IMR-90 (cell line): ENCODE measurements at regions not wholly inside any gene's neighbourhood (a gene's known extent, or its start where the extent isn't known, plus 50 kb on each side); places are given as distances from the start of the nearest gene placed in this dataset.

Source experiments
- ATAC-seq: fragments of 200-7000 bp; cut with Tn5 transposase; 2 replicates; pipeline ENCODE4 v1.9.1; 2020; ENCODE audit warnings: low read depth, mild to moderate bottlenecking, moderate library complexity
- BruUV-seq: library from RNA; stranded (reverse); fragments of 400-500 nt; replicated peaks from 2 replicates; lab custom pipeline; 2021; lab: Mats Ljungman, UMichigan
- CTCF ChIA-PET: fragments of 300-600 bp; formaldehyde crosslinking; extraction: SDS; loops from one replicate; lab custom pipeline; 2021; ENCODE audit warnings: antibody characterized with exemption; lab: Yijun Ruan, JAX
- POLR2A ChIA-PET: fragments of 300-600 bp; sonication (Branson Sonifier 250); formaldehyde crosslinking; loops from one replicate; lab custom pipeline; 2022; ENCODE audit warnings: antibody characterized with exemption; ENCODE audit not compliant: unreplicated experiment; lab: Charles Lee
- DNase-seq: peaks from one replicate; pipeline ENCODE4 v3.0.0; 2013
- H2AFZ ChIP-seq: replicated peaks from 2 replicates; pipeline ENCODE3; 2013; ENCODE audit warnings: low read length, mild to moderate bottlenecking; ENCODE audit not compliant: poor library complexity
- H2AK5ac ChIP-seq: 2 replicates; pipeline ENCODE4 v1.6.1; 2013; ENCODE audit warnings: low read depth, low read length, inconsistent platforms
- H2AK9ac ChIP-seq: replicated peaks from 2 replicates; pipeline ENCODE3; 2013; ENCODE audit warnings: mild to moderate bottlenecking, low read depth, low read length, moderate library complexity; ENCODE audit not compliant: poor library complexity
- H2BK120ac ChIP-seq: 2 replicates; pipeline ENCODE4 v1.6.1; 2013; ENCODE audit warnings: low read depth, low read length, inconsistent platforms
- H2BK15ac ChIP-seq: 3 replicates; pipeline ENCODE4 v1.6.1; 2013; ENCODE audit warnings: low read depth, low read length, inconsistent platforms
- H2BK20ac ChIP-seq: 2 replicates; pipeline ENCODE4 v1.6.1; 2013; ENCODE audit warnings: low read depth, mild to moderate bottlenecking, inconsistent platforms, low read length, moderate library complexity
- H2BK5ac ChIP-seq: 2 replicates; pipeline ENCODE4 v1.6.1; 2013; ENCODE audit warnings: mild to moderate bottlenecking, low read depth, low read length, inconsistent platforms; ENCODE audit not compliant: poor library complexity, severe bottlenecking
- H3K14ac ChIP-seq: replicated peaks from 2 replicates; pipeline ENCODE4 v1.6.1; 2013; ENCODE audit warnings: low read depth, low read length, inconsistent platforms
- H3K18ac ChIP-seq: 2 replicates; pipeline ENCODE4 v1.6.1; 2013; ENCODE audit warnings: low read depth, low read length, control low read depth
- H3K23ac ChIP-seq: 2 replicates; pipeline ENCODE4 v1.6.1; 2013; ENCODE audit warnings: low read depth, low read length, inconsistent platforms
- H3K27ac ChIP-seq: 2 replicates; pipeline ENCODE4 v1.5.1; 2013; ENCODE audit warnings: mild to moderate bottlenecking, control low read depth, low read length; ENCODE audit not compliant: insufficient read depth
- H3K27me3 ChIP-seq: 2 replicates; pipeline ENCODE4 v1.6.1; 2013; ENCODE audit warnings: low read length; ENCODE audit not compliant: control insufficient read depth, insufficient read depth
- H3K36me3 ChIP-seq: 2 replicates; pipeline ENCODE4 v1.6.1; 2013; ENCODE audit warnings: low read length, mixed read lengths; ENCODE audit not compliant: control insufficient read depth, insufficient read depth
- H3K4ac ChIP-seq: 2 replicates; pipeline ENCODE4 v1.6.1; 2013; ENCODE audit warnings: low read depth, low read length, inconsistent platforms
- H3K4me1 ChIP-seq: 2 replicates; pipeline ENCODE4 v1.6.1; 2013; ENCODE audit warnings: low read length, mixed read lengths; ENCODE audit not compliant: control insufficient read depth, insufficient read depth
- H3K4me2 ChIP-seq: 2 replicates; pipeline ENCODE4 v1.6.1; 2013; ENCODE audit warnings: low read depth, mild to moderate bottlenecking, control low read depth, low read length, moderate library complexity
- H3K4me3 ChIP-seq: 2 replicates; pipeline ENCODE4 v1.5.1; 2013; ENCODE audit warnings: low read depth, mild to moderate bottlenecking, control low read depth, low read length, moderate library complexity; ENCODE audit not compliant: insufficient read depth
- H3K56ac ChIP-seq: 2 replicates; pipeline ENCODE4 v1.6.1; 2013; ENCODE audit warnings: low read length, inconsistent platforms; ENCODE audit not compliant: insufficient read depth; ENCODE audit errors: extremely low read depth
- H3K79me1 ChIP-seq, 2 experiments: 2 replicates each; pipeline ENCODE4 v1.6.1; 2013; ENCODE audit warnings: low read length in 2 of 2, inconsistent platforms in 1 of 2, low read depth in 1 of 2
- H3K9ac ChIP-seq: 2 replicates; pipeline ENCODE4 v1.6.1; 2013; ENCODE audit warnings: low read depth, low read length, control low read depth
- H3K9me1 ChIP-seq: 2 replicates; pipeline ENCODE4 v1.6.1; 2013; ENCODE audit warnings: low read length, inconsistent platforms; ENCODE audit not compliant: insufficient read depth
- H3K9me3 ChIP-seq: 2 replicates; pipeline ENCODE4 v1.6.1; 2013; ENCODE audit warnings: low read length; ENCODE audit not compliant: control insufficient read depth, insufficient read depth
- H4K20me1 ChIP-seq: 2 replicates; pipeline ENCODE4 v1.6.1; 2013; ENCODE audit warnings: low read length, inconsistent platforms; ENCODE audit not compliant: insufficient read depth
- H4K5ac ChIP-seq: 2 replicates; pipeline ENCODE4 v1.6.1; 2013; ENCODE audit warnings: mild to moderate bottlenecking, low read depth, low read length, control low read depth
- H4K8ac ChIP-seq, 2 experiments: 2 replicates each; pipeline ENCODE4 v1.6.1; 2013; ENCODE audit warnings: low read depth in 2 of 2, low read length in 2 of 2, control low read depth in 1 of 2, inconsistent platforms in 1 of 2
- H4K91ac ChIP-seq: 2 replicates; pipeline ENCODE4 v1.6.1; 2013; ENCODE audit warnings: low read depth, low read length, inconsistent platforms; ENCODE audit not compliant: insufficient read depth
- BHLHE40 ChIP-seq: fragments of 150-350 bp; IDR thresholded peaks from 2 replicates; pipeline ENCODE4 v1.6.1; 2016; ENCODE audit warnings: mild to moderate bottlenecking, low read depth, low read length
- CEBPB ChIP-seq: IDR thresholded peaks from 2 replicates; pipeline ENCODE4 v1.6.1; 2012; ENCODE audit warnings: low read depth, low read length, improper control_type of control experiment
- CHD1 ChIP-seq: IDR thresholded peaks from 2 replicates; pipeline ENCODE4 v1.6.1; 2012; ENCODE audit warnings: low read depth, low read length, improper control_type of control experiment
- ELK1 ChIP-seq: fragments of 150-350 bp; IDR thresholded peaks from 2 replicates; pipeline ENCODE4 v1.6.1; 2016; ENCODE audit warnings: low read depth, mild to moderate bottlenecking, low read length, moderate library complexity, borderline replicate concordance
- FOS ChIP-seq: fragments of 150-350 bp; IDR thresholded peaks from 2 replicates; pipeline ENCODE4 v1.6.1; 2016; ENCODE audit warnings: low read depth, low read length
- MAFK ChIP-seq: IDR thresholded peaks from 2 replicates; pipeline ENCODE4 v1.6.1; 2012; ENCODE audit warnings: low read depth, low read length, improper control_type of control experiment
- MAZ ChIP-seq: IDR thresholded peaks from 2 replicates; pipeline ENCODE4 v1.6.1; 2012; ENCODE audit warnings: low read depth, mild to moderate bottlenecking, low read length, improper control_type of control experiment, moderate library complexity, borderline replicate concordance
- MXI1 ChIP-seq: IDR thresholded peaks from 2 replicates; pipeline ENCODE4 v1.6.1; 2012; ENCODE audit warnings: low read depth, mild to moderate bottlenecking, low read length, moderate library complexity, borderline replicate concordance
- NFE2L2 ChIP-seq: fragments of 150-350 bp; IDR thresholded peaks from 2 replicates; pipeline ENCODE4 v1.6.1; 2016; ENCODE audit warnings: low read depth, mild to moderate bottlenecking, low read length
- POLR2A ChIP-seq: IDR thresholded peaks from 2 replicates; pipeline ENCODE4 v1.6.1; 2012; ENCODE audit warnings: mild to moderate bottlenecking, low read depth, low read length
- RAD21 ChIP-seq: IDR thresholded peaks from 2 replicates; pipeline ENCODE4 v1.6.1; 2012; ENCODE audit warnings: low read length, improper control_type of control experiment
- RCOR1 ChIP-seq: IDR thresholded peaks from 2 replicates; pipeline ENCODE4 v1.6.1; 2012; ENCODE audit warnings: mild to moderate bottlenecking, low read length, improper control_type of control experiment; ENCODE audit not compliant: insufficient replicate concordance
- RFX5 ChIP-seq: IDR thresholded peaks from 2 replicates; pipeline ENCODE4 v1.8.0; 2012; ENCODE audit warnings: low read depth, mild to moderate bottlenecking, low read length, moderate library complexity
- SMC3 ChIP-seq: fragments of 150-350 bp; IDR thresholded peaks from 2 replicates; pipeline ENCODE4 v1.6.1; 2016; ENCODE audit warnings: low read depth, mild to moderate bottlenecking, antibody characterized with exemption, low read length, moderate library complexity
- USF2 ChIP-seq: fragments of 150-350 bp; IDR thresholded peaks from 2 replicates; pipeline ENCODE4 v1.6.1; 2017; ENCODE audit warnings: mild to moderate bottlenecking, antibody characterized with exemption, low read length, low read depth
- WGBS, 2 experiments: methylation state at CpG; one replicate each; pipeline versions ENCODE4 v1.1.5 to v1.1.7; 2013; ENCODE audit warnings: missing lambda C conversion rate in 2 of 2; ENCODE audit not compliant: insufficient read length in 1 of 2; ENCODE audit errors: extremely low coverage in 2 of 2; 5-methylcytosine and 5-hydroxymethylcytosine counted together
- dilution Hi-C: fragments of 300-500 bp; cut with HindIII; formaldehyde crosslinking; loops from one replicate; pipeline ENCODE4 v1.14.3; 2018; ENCODE audit warnings: low sequenced_read_pairs; ENCODE audit not compliant: unreplicated experiment
- in situ Hi-C: fragments of 300-500 bp; cut with MboI; formaldehyde crosslinking; loops from 3 replicates; pipeline ENCODE4 v1.14.3; 2019; ENCODE audit warnings: low sequenced_read_pairs, inconsistent platforms, mixed read lengths
- intact Hi-C: fragments of 100-400 bp; cut with micrococcal nuclease; formaldehyde crosslinking; loops from 2 replicates; pipeline ENCODE4 v1.10.0; 2022
- TF ChIP-seq, protein P1 (sequence below): conservative IDR thresholded peaks from 2 replicates; pipeline ENCODE4 v1.5.1; 2012; ENCODE audit warnings: mild to moderate bottlenecking, low read depth, low read length, improper control_type of control experiment

DNA sequence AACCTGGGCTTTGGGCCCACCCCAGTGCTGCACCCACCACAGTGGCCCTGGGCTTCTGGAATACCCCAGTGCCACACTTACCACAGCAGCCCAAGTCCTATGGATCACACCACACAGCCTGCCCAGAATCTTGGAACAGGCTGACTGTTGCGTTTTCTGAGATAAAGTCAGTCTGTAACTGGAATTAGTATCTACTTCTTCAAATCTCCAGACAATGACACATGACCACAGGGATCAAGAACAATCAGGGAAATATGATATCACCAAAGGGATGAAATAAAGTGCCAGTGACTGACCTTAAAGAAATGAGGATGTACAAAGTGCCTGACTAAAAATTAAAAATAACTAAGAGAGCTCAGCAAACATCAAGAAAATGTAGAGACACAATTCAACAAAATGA lies 239.7 kb upstream of the PLD5 start:
- Histone ChIP-seq H3K27ac (no peak overlapping the region), H3K4me2 (no peak overlapping the region)
- in situ Hi-C loops = no loop called here

More for the DNA sequence above, 239.7 kb upstream of the PLD5 start:
- Histone ChIP-seq H3K9ac (no peak overlapping the region), H3K18ac (no peak overlapping the region), H3K4me1 (no peaks in the 10 kb centered on the region), H3K4ac (no peak overlapping the region), H4K91ac (no peak overlapping the region), H3K9me3 (peaks cover 4% of the 10 kb centered on the region), H2AK9ac (no peak overlapping the region), H3K36me3 (no peaks in the 10 kb centered on the region), H4K20me1 (no peaks in the 10 kb centered on the region), H3K79me1 (no peaks in the 10 kb centered on the region), H3K14ac (no peak overlapping the region), H2AK5ac (no peak overlapping the region), H3K23ac (no peak overlapping the region), H2BK15ac (no peak overlapping the region), H3K27me3 (no peaks in the 10 kb centered on the region), H2BK5ac (no peak overlapping the region), H4K8ac (no peak overlapping the region), H4K5ac (no peak overlapping the region), H3K4me3 (no peak overlapping the region), H2BK20ac (no peak overlapping the region), H2AFZ (no peak overlapping the region), H2BK120ac (no peak overlapping the region), H3K56ac (no peak overlapping the region), H3K9me1 (no peaks in the 10 kb centered on the region)
- dilution Hi-C loops (no loop called here), intact Hi-C loops (no loop called here)
- ATAC-seq = no peak
- TF ChIP-seq CHD1 = no peak
- TF ChIP-seq, protein P1, sequence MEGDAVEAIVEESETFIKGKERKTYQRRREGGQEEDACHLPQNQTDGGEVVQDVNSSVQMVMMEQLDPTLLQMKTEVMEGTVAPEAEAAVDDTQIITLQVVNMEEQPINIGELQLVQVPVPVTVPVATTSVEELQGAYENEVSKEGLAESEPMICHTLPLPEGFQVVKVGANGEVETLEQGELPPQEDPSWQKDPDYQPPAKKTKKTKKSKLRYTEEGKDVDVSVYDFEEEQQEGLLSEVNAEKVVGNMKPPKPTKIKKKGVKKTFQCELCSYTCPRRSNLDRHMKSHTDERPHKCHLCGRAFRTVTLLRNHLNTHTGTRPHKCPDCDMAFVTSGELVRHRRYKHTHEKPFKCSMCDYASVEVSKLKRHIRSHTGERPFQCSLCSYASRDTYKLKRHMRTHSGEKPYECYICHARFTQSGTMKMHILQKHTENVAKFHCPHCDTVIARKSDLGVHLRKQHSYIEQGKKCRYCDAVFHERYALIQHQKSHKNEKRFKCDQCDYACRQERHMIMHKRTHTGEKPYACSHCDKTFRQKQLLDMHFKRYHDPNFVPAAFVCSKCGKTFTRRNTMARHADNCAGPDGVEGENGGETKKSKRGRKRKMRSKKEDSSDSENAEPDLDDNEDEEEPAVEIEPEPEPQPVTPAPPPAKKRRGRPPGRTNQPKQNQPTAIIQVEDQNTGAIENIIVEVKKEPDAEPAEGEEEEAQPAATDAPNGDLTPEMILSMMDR = no peak
- TF ChIP-seq RFX5 = no peak
- TF ChIP-seq MAZ = no peak
- no peak for TF ChIP-seq ELK1
- no peak for TF ChIP-seq RAD21
- no peak for TF ChIP-seq CEBPB
- TF ChIP-seq RCOR1 = no peak
- no peak for TF ChIP-seq USF2
- TF ChIP-seq POLR2A = no peak
- no peak for TF ChIP-seq NFE2L2
- no peak for TF ChIP-seq MAFK
- no peak for TF ChIP-seq SMC3
- no peak for TF ChIP-seq MXI1
- TF ChIP-seq BHLHE40 = no peak
- no peak for TF ChIP-seq FOS
- POLR2A ChIA-PET = no interaction called here
- BruUV-seq = no TSS peak
- no peak for DNase-seq
- CTCF ChIA-PET = no interaction called here
- WGBS, 2 experiments = no CpG with 5 or more reads among the region's 1 CpG
